ENCODE measurements at regions not wholly inside any gene's neighbourhood (a gene's known extent, or its start where the extent isn't known, plus 50 kb on each side); places are given as distances from the start of the nearest gene placed in this dataset.

DNA sequence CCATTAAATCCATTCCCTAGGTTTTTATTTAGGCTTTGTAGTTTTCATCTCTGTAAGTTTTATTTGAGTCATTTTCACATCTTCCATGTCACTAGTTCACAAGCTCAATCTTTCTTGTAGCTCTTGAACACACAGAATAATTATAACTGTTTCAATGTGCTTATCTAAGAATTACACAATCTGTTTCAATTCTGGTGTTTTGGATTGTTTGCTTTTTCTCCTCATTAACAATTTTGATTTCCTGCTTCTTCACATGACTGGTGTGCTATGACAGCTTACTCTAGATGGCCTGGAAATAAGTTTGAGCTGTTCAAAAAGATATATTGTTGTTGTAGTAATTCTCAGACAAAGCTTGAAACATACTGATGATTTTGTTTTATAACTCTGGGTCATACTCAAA lies 1974.1 kb upstream of the NUDT12 start:
- DNase-seq (ENCODE audit: low spot score): no peak
- TF ChIP-seq, protein P1, sequence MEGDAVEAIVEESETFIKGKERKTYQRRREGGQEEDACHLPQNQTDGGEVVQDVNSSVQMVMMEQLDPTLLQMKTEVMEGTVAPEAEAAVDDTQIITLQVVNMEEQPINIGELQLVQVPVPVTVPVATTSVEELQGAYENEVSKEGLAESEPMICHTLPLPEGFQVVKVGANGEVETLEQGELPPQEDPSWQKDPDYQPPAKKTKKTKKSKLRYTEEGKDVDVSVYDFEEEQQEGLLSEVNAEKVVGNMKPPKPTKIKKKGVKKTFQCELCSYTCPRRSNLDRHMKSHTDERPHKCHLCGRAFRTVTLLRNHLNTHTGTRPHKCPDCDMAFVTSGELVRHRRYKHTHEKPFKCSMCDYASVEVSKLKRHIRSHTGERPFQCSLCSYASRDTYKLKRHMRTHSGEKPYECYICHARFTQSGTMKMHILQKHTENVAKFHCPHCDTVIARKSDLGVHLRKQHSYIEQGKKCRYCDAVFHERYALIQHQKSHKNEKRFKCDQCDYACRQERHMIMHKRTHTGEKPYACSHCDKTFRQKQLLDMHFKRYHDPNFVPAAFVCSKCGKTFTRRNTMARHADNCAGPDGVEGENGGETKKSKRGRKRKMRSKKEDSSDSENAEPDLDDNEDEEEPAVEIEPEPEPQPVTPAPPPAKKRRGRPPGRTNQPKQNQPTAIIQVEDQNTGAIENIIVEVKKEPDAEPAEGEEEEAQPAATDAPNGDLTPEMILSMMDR (IDR thresholded peaks at IDR 0.05; ENCODE audit: extremely low read depth, insufficient read depth, missing control alignments): no peak
- in situ Hi-C loops (cut with MboI; ENCODE audit: low pct_unique_long_range_greater_than_20kb, low sequenced_read_pairs, unreplicated experiment): no loop called here

DNA sequence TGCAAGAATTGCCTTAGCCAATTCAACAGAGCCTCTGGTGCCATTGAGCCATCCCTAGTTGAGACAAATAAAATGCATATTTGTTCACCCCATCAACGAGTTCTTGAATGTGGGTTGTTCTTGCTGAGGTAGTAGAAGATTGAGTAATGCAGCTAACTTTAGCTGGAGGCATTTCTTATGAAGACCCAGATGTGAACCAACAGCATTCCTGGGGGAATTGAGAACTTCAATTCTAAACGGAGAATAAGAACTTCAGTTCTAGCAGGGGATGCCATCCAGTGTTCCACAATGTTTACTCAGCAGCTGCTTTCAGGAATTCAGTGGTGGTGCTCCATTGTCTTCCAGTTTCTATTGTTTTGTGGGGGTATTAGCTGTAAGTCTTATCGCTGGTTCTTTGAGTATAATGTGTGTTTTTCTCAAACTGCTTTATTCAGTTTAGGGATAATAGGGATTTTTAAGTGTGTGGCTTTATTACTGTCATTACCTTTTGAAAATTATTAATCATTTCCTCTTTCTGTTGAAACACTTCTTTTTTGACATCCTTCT lies 1968.2 kb upstream of the NUDT12 start:
- TF ChIP-seq, protein P1 (IDR thresholded peaks at IDR 0.05; ENCODE audit: extremely low read depth, insufficient read depth, missing control alignments): no peak
- DNase-seq (ENCODE audit: low spot score): no peak
- in situ Hi-C loops (cut with MboI; ENCODE audit: low pct_unique_long_range_greater_than_20kb, low sequenced_read_pairs, unreplicated experiment): no loop called here

DNA sequence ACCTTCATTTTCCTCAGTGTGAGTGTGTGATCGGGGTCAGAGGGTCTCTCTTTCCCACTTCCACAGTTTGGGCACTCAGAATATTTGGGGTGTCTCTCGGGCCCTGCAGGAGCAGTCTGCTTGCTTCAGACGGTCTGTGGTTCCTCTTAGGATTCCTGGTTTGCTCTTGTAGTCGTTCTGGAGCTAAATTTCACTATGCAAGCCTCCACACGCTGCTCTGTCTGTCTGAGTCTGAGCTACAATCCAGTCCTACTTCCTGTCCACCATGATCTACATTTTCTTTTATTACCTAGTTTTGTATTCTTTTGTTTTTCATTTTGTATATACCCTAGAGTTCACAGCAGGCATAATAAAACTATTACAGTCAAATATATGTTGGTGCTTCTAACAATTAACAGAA lies 1967.3 kb upstream of the NUDT12 start:
- in situ Hi-C loops (cut with MboI; ENCODE audit: low pct_unique_long_range_greater_than_20kb, low sequenced_read_pairs, unreplicated experiment): no loop called here
- TF ChIP-seq, protein P1 (IDR thresholded peaks at IDR 0.05; ENCODE audit: extremely low read depth, insufficient read depth, missing control alignments): no peak
- DNase-seq (ENCODE audit: low spot score): no peak

DNA sequence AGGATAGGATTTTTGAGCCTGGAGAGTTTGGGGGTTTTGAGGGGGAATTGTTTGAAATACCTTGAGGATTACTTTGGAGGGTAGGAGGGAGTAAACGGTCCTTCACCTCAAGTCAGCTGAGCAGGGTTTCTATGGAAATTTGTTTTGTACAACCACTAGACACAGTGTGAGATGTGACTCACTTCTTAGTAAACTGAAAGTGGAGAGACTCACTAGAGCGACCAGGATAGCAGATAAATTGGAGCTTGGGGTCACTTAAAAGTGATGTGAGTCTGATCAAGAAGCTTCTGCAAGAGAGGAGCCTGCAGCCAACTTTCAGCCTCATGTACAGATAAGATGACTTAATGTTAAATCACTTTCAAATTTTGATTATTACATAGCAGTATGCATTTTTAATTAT lies 1945.9 kb upstream of the NUDT12 start:
- TF ChIP-seq, protein P1 (IDR thresholded peaks at IDR 0.05; ENCODE audit: extremely low read depth, insufficient read depth, missing control alignments): no peak
- in situ Hi-C loops (cut with MboI; ENCODE audit: low pct_unique_long_range_greater_than_20kb, low sequenced_read_pairs, unreplicated experiment): no loop called here
- DNase-seq (ENCODE audit: low spot score): no peak

DNA sequence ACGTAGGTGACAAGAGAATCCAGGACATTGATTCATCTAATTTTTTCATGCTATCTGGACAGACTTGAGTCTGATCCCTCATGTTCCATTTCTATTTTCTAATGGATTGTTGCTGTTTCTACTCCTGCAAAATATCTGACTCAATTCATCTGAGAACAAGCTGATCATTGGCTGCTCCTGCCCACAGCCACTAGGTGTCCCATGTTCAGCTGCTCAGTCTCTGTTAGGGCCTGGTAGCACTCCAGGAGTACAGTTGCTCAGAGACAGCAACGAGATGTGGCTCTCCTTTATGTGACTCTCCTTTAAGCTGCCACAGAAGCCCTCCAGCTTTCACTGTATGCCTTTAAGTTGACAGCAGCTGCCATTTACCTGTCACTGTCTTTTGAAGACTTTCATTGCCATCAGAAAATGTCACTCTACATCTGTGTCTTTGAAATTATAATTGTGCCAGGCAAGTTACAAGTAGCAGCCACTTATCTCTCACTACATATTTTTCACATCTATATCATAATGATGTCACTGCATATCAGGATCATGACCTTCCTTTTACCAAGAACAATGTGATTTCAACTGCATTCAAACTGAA lies 1944.2 kb upstream of the NUDT12 start:
- peak; percentile 7 for DNase-seq (ENCODE audit: low spot score)
- in situ Hi-C loops (cut with MboI; ENCODE audit: low pct_unique_long_range_greater_than_20kb, low sequenced_read_pairs, unreplicated experiment): no loop called here
- TF ChIP-seq, protein P1 (IDR thresholded peaks at IDR 0.05; ENCODE audit: extremely low read depth, insufficient read depth, missing control alignments): peak; percentile 54

DNA sequence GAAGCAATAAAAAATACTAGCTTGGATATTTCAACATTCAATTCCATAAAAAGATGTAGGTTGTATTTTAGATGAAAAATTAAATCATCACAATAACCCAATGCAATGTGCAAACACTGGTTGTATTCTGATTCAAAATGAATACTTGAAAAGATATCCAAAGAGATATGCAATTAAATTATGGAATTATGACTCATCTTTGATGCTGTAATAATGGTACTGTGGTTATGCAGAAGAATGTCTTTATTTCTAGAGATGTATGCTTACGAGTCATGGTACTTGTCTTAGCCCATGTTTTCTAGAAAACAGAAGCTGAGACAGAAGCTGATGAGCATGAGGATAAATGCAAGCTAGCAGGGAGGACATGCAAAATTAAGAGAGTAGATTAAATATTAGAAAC lies 1941.4 kb upstream of the NUDT12 start:
- DNase-seq (ENCODE audit: low spot score): no peak
- in situ Hi-C loops (cut with MboI; ENCODE audit: low pct_unique_long_range_greater_than_20kb, low sequenced_read_pairs, unreplicated experiment): no loop called here
- TF ChIP-seq, protein P1 (IDR thresholded peaks at IDR 0.05; ENCODE audit: extremely low read depth, insufficient read depth, missing control alignments): no peak
